ENCODE measurements at regions not wholly inside any gene's neighbourhood (a gene's known extent, or its start where the extent isn't known, plus 50 kb on each side); places are given as distances from the start of the nearest gene placed in this dataset.

DNA sequence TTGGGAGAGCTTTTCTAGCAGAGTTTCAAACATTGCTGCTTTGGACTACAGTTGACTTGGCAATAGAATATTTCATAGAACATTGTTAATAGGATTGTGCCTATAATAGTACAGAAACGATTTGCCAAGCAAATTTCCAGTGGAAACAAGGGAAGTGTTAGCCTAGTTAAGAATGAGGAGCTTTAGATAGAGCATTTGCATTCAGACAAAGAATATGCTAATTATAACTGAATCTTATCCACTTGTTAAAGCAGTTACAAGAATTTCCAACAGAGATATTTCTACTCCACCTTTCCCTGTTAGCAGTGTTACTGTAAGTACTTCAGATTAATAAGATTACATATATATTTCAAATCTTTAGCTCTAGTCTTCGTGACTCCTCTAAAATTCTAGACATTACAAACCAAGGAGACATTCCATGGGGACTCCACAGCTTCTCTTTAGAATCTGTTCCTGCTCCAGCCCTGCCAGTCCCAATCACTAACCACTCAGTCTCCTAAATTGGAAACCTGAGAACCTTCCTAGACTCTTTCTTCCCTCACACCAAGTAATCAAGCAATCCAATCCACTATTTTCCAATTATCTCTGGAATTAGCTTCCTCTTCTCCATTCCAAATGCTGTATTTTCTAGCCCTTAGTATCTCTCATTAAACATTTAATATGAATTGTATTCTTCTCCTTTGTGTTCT, 141.8 kb upstream of the PBX1 start:
- Mint-ChIP-seq H3K27me3 (no peaks in the 10 kb centered on the region), H3K9me3 (peaks cover 0 to 13% (median 12%) of the 10 kb centered on the region in 3 donors), H3K27ac (no peak overlapping the region), H3K4me3 (no peak overlapping the region), H3K4me1 (no peaks in the 10 kb centered on the region), H3K36me3 (no peaks in the 10 kb centered on the region)
- Histone ChIP-seq H3K9me3 (no peaks in the 10 kb centered on the region), H3K36me3 (ENCODE audit: control insufficient read depth in 2 of 2, extremely low read depth in 1 of 2, insufficient read depth in 1 of 2, low read length in 1 of 2) (no peaks in the 10 kb centered on the region), H3K27me3 (replicated peaks in 1 of 2; ENCODE audit: control insufficient read depth in 2 of 2, extremely low read depth in 1 of 2, insufficient read depth in 2 of 2, low read length in 1 of 2) (no peaks in the 10 kb centered on the region), H3K4me3 (ENCODE audit: control insufficient read depth in 1 of 2, extremely low read depth in 1 of 2, low read length in 1 of 2) (no peak overlapping the region), H3K4me1 (ENCODE audit: control insufficient read depth in 1 of 2, extremely low read depth in 1 of 2, insufficient read depth in 2 of 2, low read length in 2 of 2) (no peaks in the 10 kb centered on the region), H3K27ac (ENCODE audit: low read length) (no peak overlapping the region)
- no peak for DNase-seq
- ChIA-PET POLR2A (no interaction called here), CTCF (interaction anchor here in 1 of 2 donors (0.6 kb wide), 1 partner anchor 143 kb away, joined by 4 read pairs; no protein-coding TSS in a partner anchor)
- WGBS (ENCODE audit: insufficient coverage) = 50% methylated on average over 1 of the region's 2 CpGs
- ATAC-seq (replicated peaks in 1 of 4) = no peak

DNA sequence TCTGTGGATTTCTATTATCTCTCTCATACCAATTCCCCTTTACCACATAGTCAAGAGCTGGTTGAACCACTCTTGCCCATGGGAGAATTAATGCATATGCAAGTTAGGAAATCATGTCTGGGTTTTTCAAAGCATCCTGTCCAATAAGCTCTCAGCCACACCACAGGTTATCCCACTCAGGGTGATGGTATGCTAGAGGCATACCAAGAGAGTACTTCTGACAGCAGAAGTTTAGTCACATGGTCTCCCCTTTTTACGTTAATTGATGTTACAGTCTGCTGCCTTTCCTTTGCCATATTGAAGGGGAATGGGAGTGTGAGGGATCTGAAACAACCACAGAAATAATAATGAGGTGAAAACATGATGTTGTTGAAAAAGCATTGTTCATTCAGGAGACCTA, 135.8 kb upstream of the PBX1 start:
- no peaks in the 10 kb centered on the region for H3K27me3 ChIP-seq (replicated peaks in 1 of 2; ENCODE audit: control insufficient read depth in 2 of 2, extremely low read depth in 1 of 2, insufficient read depth in 2 of 2, low read length in 1 of 2)
- ChIA-PET POLR2A (no interaction called here), CTCF (no interaction called here)

GRCh38 chr1:164433141-164433817, 125.7 kb upstream of the PBX1 start:
- Mint-ChIP-seq H3K36me3 (no peaks in the 10 kb centered on the region), H3K4me1 (no peaks in the 10 kb centered on the region), H3K27ac (no peak overlapping the region), H3K9me3 (peaks cover 0 to 12% (median 0%) of the 10 kb centered on the region in 3 donors), H3K27me3 (no peaks in the 10 kb centered on the region), H3K4me3 (no peak overlapping the region)
- POLR2A ChIA-PET = no interaction called here
- CTCF ChIA-PET = no interaction called here
- no CpG with 5 or more reads among the region's 3 CpGs for WGBS (ENCODE audit: insufficient coverage)
- ATAC-seq (replicated peaks in 1 of 4) (no peak), DNase-seq (no peak)
- Histone ChIP-seq H3K9me3 (no peaks in the 10 kb centered on the region), H3K27ac (ENCODE audit: low read length) (no peak overlapping the region), H3K4me1 (ENCODE audit: control insufficient read depth in 1 of 2, extremely low read depth in 1 of 2, insufficient read depth in 2 of 2, low read length in 2 of 2) (no peaks in the 10 kb centered on the region), H3K27me3 (replicated peaks in 1 of 2; ENCODE audit: control insufficient read depth in 2 of 2, extremely low read depth in 1 of 2, insufficient read depth in 2 of 2, low read length in 1 of 2) (no peaks in the 10 kb centered on the region), H3K4me3 (ENCODE audit: control insufficient read depth in 1 of 2, extremely low read depth in 1 of 2, low read length in 1 of 2) (no peak overlapping the region), H3K36me3 (ENCODE audit: control insufficient read depth in 2 of 2, extremely low read depth in 1 of 2, insufficient read depth in 1 of 2, low read length in 1 of 2) (no peaks in the 10 kb centered on the region)

More for the DNA sequence above, 135.8 kb upstream of the PBX1 start:
- H3K4me3 ChIP-seq (ENCODE audit: control insufficient read depth in 1 of 2, extremely low read depth in 1 of 2, low read length in 1 of 2) = no peak overlapping the region
- no peaks in the 10 kb centered on the region for H3K9me3 ChIP-seq
- Mint-ChIP-seq H3K36me3 (no peaks in the 10 kb centered on the region), H3K27me3 (no peaks in the 10 kb centered on the region), H3K27ac (no peak overlapping the region), H3K4me1 (no peaks in the 10 kb centered on the region), H3K9me3 (peaks cover 0 to 4% (median 4%) of the 10 kb centered on the region in 3 donors), H3K4me3 (no peak overlapping the region)
- H3K36me3 ChIP-seq (ENCODE audit: control insufficient read depth in 2 of 2, extremely low read depth in 1 of 2, insufficient read depth in 1 of 2, low read length in 1 of 2) = no peaks in the 10 kb centered on the region
- H3K4me1 ChIP-seq (ENCODE audit: control insufficient read depth in 1 of 2, extremely low read depth in 1 of 2, insufficient read depth in 2 of 2, low read length in 2 of 2) = no peaks in the 10 kb centered on the region
- no CpG with 5 or more reads among the region's 1 CpG for WGBS (ENCODE audit: insufficient coverage)
- no peak for DNase-seq
- ATAC-seq (replicated peaks in 1 of 4) = no peak
- no peak overlapping the region for H3K27ac ChIP-seq (ENCODE audit: low read length)

DNA sequence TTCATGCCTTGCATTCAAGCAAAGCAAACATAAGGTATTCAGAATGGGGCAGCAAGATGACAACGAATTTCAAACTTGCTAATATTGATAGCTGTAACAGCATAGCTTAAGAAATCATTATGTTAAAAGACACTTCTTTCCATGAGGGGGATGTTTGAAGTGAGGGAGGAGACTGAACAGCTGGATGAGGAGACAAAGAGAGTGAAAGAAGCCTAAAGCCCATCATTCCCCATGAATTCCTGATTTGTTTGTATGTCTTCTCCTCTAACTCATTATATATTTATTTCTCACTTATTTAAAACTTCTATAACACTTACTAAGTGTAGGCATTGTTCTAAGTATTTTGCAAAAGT, 125.2 kb upstream of the PBX1 start:
- no CpG with 5 or more reads among the region's 1 CpG for WGBS (ENCODE audit: insufficient coverage)
- Mint-ChIP-seq H3K9me3 (peaks cover 0 to 9% (median 0%) of the 10 kb centered on the region in 3 donors), H3K27me3 (no peaks in the 10 kb centered on the region), H3K4me3 (no peak overlapping the region), H3K4me1 (no peaks in the 10 kb centered on the region), H3K36me3 (no peaks in the 10 kb centered on the region), H3K27ac (no peak overlapping the region)
- DNase-seq (no peak), ATAC-seq (replicated peaks in 1 of 4) (no peak)
- H3K36me3 ChIP-seq (ENCODE audit: control insufficient read depth in 2 of 2, extremely low read depth in 1 of 2, insufficient read depth in 1 of 2, low read length in 1 of 2) = no peaks in the 10 kb centered on the region
- POLR2A ChIA-PET = no interaction called here
- H3K27ac ChIP-seq (ENCODE audit: low read length) = no peak overlapping the region
- H3K9me3 ChIP-seq = no peaks in the 10 kb centered on the region
- H3K27me3 ChIP-seq (replicated peaks in 1 of 2; ENCODE audit: control insufficient read depth in 2 of 2, extremely low read depth in 1 of 2, insufficient read depth in 2 of 2, low read length in 1 of 2) = no peaks in the 10 kb centered on the region
- CTCF ChIA-PET = no interaction called here
- H3K4me1 ChIP-seq (ENCODE audit: control insufficient read depth in 1 of 2, extremely low read depth in 1 of 2, insufficient read depth in 2 of 2, low read length in 2 of 2) = no peaks in the 10 kb centered on the region
- H3K4me3 ChIP-seq (ENCODE audit: control insufficient read depth in 1 of 2, extremely low read depth in 1 of 2, low read length in 1 of 2) = no peak overlapping the region

- no peaks in the 10 kb centered on the region for H3K4me1 ChIP-seq (ENCODE audit: control insufficient read depth in 1 of 2, extremely low read depth in 1 of 2, insufficient read depth in 2 of 2, low read length in 2 of 2)
- H3K27me3 ChIP-seq (replicated peaks in 1 of 2; ENCODE audit: control insufficient read depth in 2 of 2, extremely low read depth in 1 of 2, insufficient read depth in 2 of 2, low read length in 1 of 2) = no peaks in the 10 kb centered on the region
- Mint-ChIP-seq H3K27ac (no peak overlapping the region), H3K36me3 (no peaks in the 10 kb centered on the region), H3K9me3 (peaks cover 0 to 5% (median 2%) of the 10 kb centered on the region in 3 donors), H3K4me3 (no peak overlapping the region), H3K4me1 (no peaks in the 10 kb centered on the region), H3K27me3 (no peaks in the 10 kb centered on the region)
- no CpG with 5 or more reads among the region's 1 CpG for WGBS (ENCODE audit: insufficient coverage)
- H3K27ac ChIP-seq (ENCODE audit: low read length) = no peak overlapping the region
- H3K4me3 ChIP-seq (ENCODE audit: control insufficient read depth in 1 of 2, extremely low read depth in 1 of 2, low read length in 1 of 2) = no peak overlapping the region
- no peak for ATAC-seq (replicated peaks in 1 of 4)
- ChIA-PET POLR2A (no interaction called here), CTCF (no interaction called here)
- no peaks in the 10 kb centered on the region for H3K9me3 ChIP-seq
- no peak for DNase-seq
- H3K36me3 ChIP-seq (ENCODE audit: control insufficient read depth in 2 of 2, extremely low read depth in 1 of 2, insufficient read depth in 1 of 2, low read length in 1 of 2) = no peaks in the 10 kb centered on the region
These were observed 118.8 kb upstream of the PBX1 start for GRCh38 chr1:164440232-164440631.

GRCh38 chr1:164443166-164443565, 115.8 kb upstream of the PBX1 start:
- CTCF ChIA-PET = no interaction called here
- Mint-ChIP-seq H3K9me3 (peaks cover 0 to 11% (median 7%) of the 10 kb centered on the region in 3 donors), H3K36me3 (no peaks in the 10 kb centered on the region), H3K27me3 (no peaks in the 10 kb centered on the region), H3K4me1 (no peaks in the 10 kb centered on the region), H3K27ac (no peak overlapping the region), H3K4me3 (no peak overlapping the region)
- Histone ChIP-seq H3K4me3 (ENCODE audit: control insufficient read depth in 1 of 2, extremely low read depth in 1 of 2, low read length in 1 of 2) (no peak overlapping the region), H3K27me3 (replicated peaks in 1 of 2; ENCODE audit: control insufficient read depth in 2 of 2, extremely low read depth in 1 of 2, insufficient read depth in 2 of 2, low read length in 1 of 2) (no peaks in the 10 kb centered on the region), H3K4me1 (ENCODE audit: control insufficient read depth in 1 of 2, extremely low read depth in 1 of 2, insufficient read depth in 2 of 2, low read length in 2 of 2) (no peaks in the 10 kb centered on the region), H3K36me3 (ENCODE audit: control insufficient read depth in 2 of 2, extremely low read depth in 1 of 2, insufficient read depth in 1 of 2, low read length in 1 of 2) (no peaks in the 10 kb centered on the region), H3K9me3 (no peaks in the 10 kb centered on the region), H3K27ac (ENCODE audit: low read length) (no peak overlapping the region)
- ATAC-seq (replicated peaks in 1 of 4) (no peak), DNase-seq (no peak)
- no CpG with 5 or more reads among the region's 1 CpG for WGBS (ENCODE audit: insufficient coverage)
- POLR2A ChIA-PET = no interaction called here
